ENCODE measurements at regions not wholly inside any gene's neighbourhood (a gene's known extent, or its start where the extent isn't known, plus 50 kb on each side); places are given as distances from the start of the nearest gene placed in this dataset.

DNA sequence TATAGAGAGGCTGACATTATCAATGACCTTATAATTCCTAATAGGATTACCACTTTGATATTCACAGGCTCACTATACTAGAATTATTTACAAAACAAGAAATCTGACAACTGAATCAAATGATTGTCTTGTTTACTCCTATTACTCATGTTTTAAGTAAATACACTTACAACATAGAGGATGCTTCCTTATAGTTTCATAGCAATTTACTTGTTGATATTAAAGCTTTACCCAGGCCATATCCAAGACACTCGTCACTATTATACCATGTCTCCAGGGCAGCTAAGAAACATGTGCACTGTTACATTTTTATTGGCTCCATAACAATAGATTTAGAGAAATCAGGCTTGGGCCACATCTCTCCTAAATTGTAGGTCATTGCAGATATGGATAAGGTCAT, 276.9 kb downstream of the HGF start:
- no peak overlapping the region for H3K4me3 ChIP-seq
- peaks cover 0 to 3% (median 0%) of the 10 kb centered on the region in 4 donors for H3K4me1 ChIP-seq
- no peak for TF ChIP-seq POLR2AphosphoS5 (IDR thresholded peaks at IDR 0.05)
- TF ChIP-seq, protein P1, sequence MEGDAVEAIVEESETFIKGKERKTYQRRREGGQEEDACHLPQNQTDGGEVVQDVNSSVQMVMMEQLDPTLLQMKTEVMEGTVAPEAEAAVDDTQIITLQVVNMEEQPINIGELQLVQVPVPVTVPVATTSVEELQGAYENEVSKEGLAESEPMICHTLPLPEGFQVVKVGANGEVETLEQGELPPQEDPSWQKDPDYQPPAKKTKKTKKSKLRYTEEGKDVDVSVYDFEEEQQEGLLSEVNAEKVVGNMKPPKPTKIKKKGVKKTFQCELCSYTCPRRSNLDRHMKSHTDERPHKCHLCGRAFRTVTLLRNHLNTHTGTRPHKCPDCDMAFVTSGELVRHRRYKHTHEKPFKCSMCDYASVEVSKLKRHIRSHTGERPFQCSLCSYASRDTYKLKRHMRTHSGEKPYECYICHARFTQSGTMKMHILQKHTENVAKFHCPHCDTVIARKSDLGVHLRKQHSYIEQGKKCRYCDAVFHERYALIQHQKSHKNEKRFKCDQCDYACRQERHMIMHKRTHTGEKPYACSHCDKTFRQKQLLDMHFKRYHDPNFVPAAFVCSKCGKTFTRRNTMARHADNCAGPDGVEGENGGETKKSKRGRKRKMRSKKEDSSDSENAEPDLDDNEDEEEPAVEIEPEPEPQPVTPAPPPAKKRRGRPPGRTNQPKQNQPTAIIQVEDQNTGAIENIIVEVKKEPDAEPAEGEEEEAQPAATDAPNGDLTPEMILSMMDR (IDR thresholded peaks at IDR 0.05), result no peak
- TF ChIP-seq POLR2A (IDR thresholded peaks at IDR 0.05), result no peak
- TF ChIP-seq EP300 (IDR thresholded peaks at IDR 0.05), result no peak
- no peaks in the 10 kb centered on the region for H3K27me3 ChIP-seq
- intact Hi-C loops (cut with DNase I), result loop anchor here (10.0 kb wide), 2 partner anchors 742 to 1112 kb away; no protein-coding TSS in a partner anchor
- no peaks in the 10 kb centered on the region for H3K9me3 ChIP-seq
- no peak for DNase-seq
- no peak overlapping the region for H3K27ac ChIP-seq
- 38 to 84% methylated on average over 1 of the region's 1 CpG for WGBS, 2 donors
- no peaks in the 10 kb centered on the region for H3K36me3 ChIP-seq

DNA sequence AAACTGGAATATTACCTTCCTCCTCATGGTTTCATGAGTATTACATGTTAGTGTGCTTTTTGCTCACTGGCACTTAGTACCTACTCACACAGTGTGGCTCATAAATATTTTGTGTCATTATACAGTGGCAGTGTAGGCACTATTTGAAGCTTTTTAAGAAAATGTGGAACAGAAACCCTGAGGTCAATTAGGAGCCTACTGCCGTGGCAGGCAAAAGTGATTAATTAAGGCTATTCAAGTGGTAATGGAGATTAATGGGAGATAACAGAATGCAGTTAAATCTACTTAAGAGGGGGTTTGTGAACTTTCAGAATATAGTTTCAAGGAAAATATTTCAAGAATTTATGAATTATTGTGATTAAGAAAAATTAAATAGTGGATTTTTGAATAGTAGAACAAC, 277.6 kb downstream of the HGF start:
- 41 to 76% methylated on average over 1 of the region's 1 CpG for WGBS, 2 donors

DNA sequence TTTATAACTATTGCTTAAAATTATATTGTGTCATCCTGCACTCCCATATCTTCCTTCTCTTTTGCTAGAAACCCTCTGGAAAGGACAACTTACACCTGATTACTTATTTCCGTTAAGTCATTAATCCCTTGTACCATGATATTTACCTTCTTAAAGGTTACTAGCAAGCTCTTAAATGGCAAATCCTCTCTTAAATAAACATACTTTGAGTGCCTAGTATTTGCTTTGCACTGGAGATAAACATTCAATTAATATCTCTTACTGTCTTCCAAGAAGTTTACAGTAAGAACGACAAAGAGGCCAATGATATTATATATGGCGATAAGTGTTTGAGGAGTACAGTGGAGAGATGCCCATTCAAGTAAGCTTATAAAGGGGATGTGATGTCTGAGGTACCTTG, 278.3 kb downstream of the HGF start:
- DNase-seq, result no peak

More for the DNA sequence above, 277.6 kb downstream of the HGF start:
- Histone ChIP-seq H3K36me3 (no peaks in the 10 kb centered on the region), H3K4me3 (no peak overlapping the region), H3K27me3 (no peaks in the 10 kb centered on the region), H3K9me3 (no peaks in the 10 kb centered on the region), H3K4me1 (peaks cover 0 to 3% (median 0%) of the 10 kb centered on the region in 4 donors), H3K27ac (no peak overlapping the region)
- intact Hi-C loops (cut with DNase I), result loop anchor here (10.0 kb wide), 2 partner anchors 743 to 1113 kb away; no protein-coding TSS in a partner anchor
- TF ChIP-seq EP300 (IDR thresholded peaks at IDR 0.05) (no peak), POLR2AphosphoS5 (IDR thresholded peaks at IDR 0.05) (no peak), POLR2A (IDR thresholded peaks at IDR 0.05) (no peak)
- TF ChIP-seq, protein P1 (IDR thresholded peaks at IDR 0.05), result no peak
- no peak for DNase-seq

DNA sequence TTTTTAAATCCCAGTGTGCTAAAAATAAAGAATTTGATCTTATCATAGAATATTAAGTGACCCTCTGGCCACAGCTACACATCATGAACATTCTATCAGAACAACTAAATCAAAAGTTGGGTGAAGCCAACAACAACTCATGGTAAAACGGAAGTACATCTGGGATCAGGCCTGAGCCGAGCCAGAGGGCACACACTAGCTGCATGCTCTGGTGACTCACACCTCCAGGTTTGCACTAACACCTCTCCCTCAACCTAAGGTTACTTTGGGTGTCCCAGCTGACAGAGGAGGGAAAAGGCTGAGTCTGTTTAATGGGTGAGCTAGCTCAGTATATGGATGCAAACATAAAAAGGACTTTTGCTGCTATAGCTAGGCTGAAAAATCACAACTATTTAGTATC, 281.6 kb downstream of the HGF start:
- Histone ChIP-seq H3K4me1 (peaks cover 0 to 13% (median 10%) of the 10 kb centered on the region in 4 donors), H3K27me3 (no peaks in the 10 kb centered on the region), H3K4me3 (no peak overlapping the region), H3K9me3 (no peaks in the 10 kb centered on the region), H3K36me3 (no peaks in the 10 kb centered on the region), H3K27ac (no peak overlapping the region)
- DNase-seq, result no peak
- TF ChIP-seq EP300 (IDR thresholded peaks at IDR 0.05) (no peak), POLR2A (IDR thresholded peaks at IDR 0.05) (no peak)
- WGBS, 2 donors, result 73 to 89% methylated on average over 2 of the region's 2 CpGs
- intact Hi-C loops (cut with DNase I), result no loop called here

More for the DNA sequence above, 278.3 kb downstream of the HGF start:
- no peak for TF ChIP-seq POLR2A (IDR thresholded peaks at IDR 0.05)
- TF ChIP-seq EP300 (IDR thresholded peaks at IDR 0.05), result no peak
- TF ChIP-seq POLR2AphosphoS5 (IDR thresholded peaks at IDR 0.05), result no peak
- TF ChIP-seq, protein P1 (IDR thresholded peaks at IDR 0.05), result no peak
- intact Hi-C loops (cut with DNase I), result loop anchor here (10.0 kb wide), 2 partner anchors 743 to 1113 kb away; no protein-coding TSS in a partner anchor
- H3K36me3 ChIP-seq, result no peaks in the 10 kb centered on the region
- H3K27me3 ChIP-seq, result no peaks in the 10 kb centered on the region
- no peak overlapping the region for H3K4me3 ChIP-seq
- H3K9me3 ChIP-seq, result no peaks in the 10 kb centered on the region
- WGBS, 2 donors, result 78 to 80% methylated on average over 3 of the region's 3 CpGs
- no peak overlapping the region for H3K27ac ChIP-seq
- peaks cover 0 to 3% (median 0%) of the 10 kb centered on the region in 4 donors for H3K4me1 ChIP-seq

DNA sequence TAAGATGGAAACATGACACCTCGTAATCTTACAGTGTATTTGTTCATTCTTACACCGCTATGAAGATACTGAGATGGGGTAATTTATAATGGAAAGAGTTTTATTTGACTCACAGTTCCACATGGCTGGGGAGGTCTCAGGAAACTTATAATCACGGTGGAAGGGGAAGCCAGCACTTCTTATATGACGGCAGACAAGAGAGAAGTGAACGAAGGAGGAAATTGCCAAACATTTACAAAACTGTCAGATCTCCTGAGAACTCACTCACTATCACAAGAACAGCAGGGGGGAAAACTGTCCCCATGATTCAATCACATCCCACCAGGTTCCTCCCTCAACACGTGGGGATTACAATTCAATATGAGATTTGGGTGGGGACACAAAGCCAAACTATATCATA, 282.3 kb downstream of the HGF start:
- 64 to 69% methylated on average over 6 of the region's 6 CpGs for whole genome bisulfite sequencing, 2 donors
- Histone ChIP-seq H3K36me3 (no peaks in the 10 kb centered on the region), H3K27me3 (no peaks in the 10 kb centered on the region), H3K27ac (no peak overlapping the region), H3K9me3 (no peaks in the 10 kb centered on the region), H3K4me1 (peaks cover 0 to 13% (median 10%) of the 10 kb centered on the region in 4 donors), H3K4me3 (no peak overlapping the region)
- TF ChIP-seq, protein P1 (IDR thresholded peaks at IDR 0.05), result no peak
- no peak for TF ChIP-seq POLR2AphosphoS5 (IDR thresholded peaks at IDR 0.05)
- TF ChIP-seq POLR2A (IDR thresholded peaks at IDR 0.05), result no peak
- TF ChIP-seq EP300 (IDR thresholded peaks at IDR 0.05), result no peak
- no peak for DNase-seq
- intact Hi-C loops (cut with DNase I), result no loop called here

Data from sigmoid colon (tissue), 6 donors.